ENCODE measurements at regions not wholly inside any gene's neighbourhood (a gene's known extent, or its start where the extent isn't known, plus 50 kb on each side); places are given as distances from the start of the nearest gene placed in this dataset.

GRCh38 chrX:40165861-40166260 is 68.1 kb upstream of the BCOR start:
- TF ChIP-seq CTCF (IDR thresholded peaks at IDR 0.05), result no peak
- Histone ChIP-seq H3K27me3 (peaks cover 0 to 86% (median 0%) of the 10 kb centered on the region in 7 donors), H3K9me3 (no peaks in the 10 kb centered on the region), H3K4me3 (no peak overlapping the region), H3K4me1 (peaks cover 0 to 40% (median 21%) of the 10 kb centered on the region in 9 donors), H3K27ac (no peak overlapping the region), H3K36me3 (no peaks in the 10 kb centered on the region)
- intact Hi-C loops (cut with DNase I), result loop anchor here in 2 of 10 donors (10.0 kb wide), 1 partner anchor 351 kb away; no protein-coding TSS in a partner anchor
- DNase-seq (no peak), ATAC-seq (no peak)
- WGBS, 2 donors, result 97 to 99% methylated on average over 6 of the region's 6 CpGs

GRCh38 chrX:40165206-40165605 is 67.4 kb upstream of the BCOR start:
- no peaks in the 10 kb centered on the region for H3K9me3 ChIP-seq
- DNase-seq (no peak), ATAC-seq (no peak)
- intact Hi-C loops (cut with DNase I), result loop anchor here in 2 of 10 donors (10.0 kb wide), 1 partner anchor 350 kb away; no protein-coding TSS in a partner anchor
- H3K36me3 ChIP-seq, result no peaks in the 10 kb centered on the region
- peaks cover 0 to 86% (median 0%) of the 10 kb centered on the region in 7 donors for H3K27me3 ChIP-seq
- no peak overlapping the region for H3K4me3 ChIP-seq
- TF ChIP-seq CTCF (IDR thresholded peaks at IDR 0.05), result no peak
- WGBS, 2 donors, result 80 to 89% methylated on average over 3 to 5 of the region's 5 CpGs
- H3K27ac ChIP-seq, result no peak overlapping the region
- H3K4me1 ChIP-seq, result peaks cover 0 to 34% (median 21%) of the 10 kb centered on the region in 9 donors

GRCh38 chrX:40164751-40165150 is 67.0 kb upstream of the BCOR start:
- Histone ChIP-seq H3K4me1 (peaks cover 0 to 31% (median 21%) of the 10 kb centered on the region in 9 donors), H3K36me3 (no peaks in the 10 kb centered on the region), H3K27ac (no peak overlapping the region), H3K27me3 (peaks cover 0 to 86% (median 0%) of the 10 kb centered on the region in 7 donors), H3K4me3 (no peak overlapping the region), H3K9me3 (no peaks in the 10 kb centered on the region)
- intact Hi-C loops (cut with DNase I), result loop anchor here in 3 of 10 donors (5.0 to 10.0 kb wide), 2 partner anchors 347 to 350 kb away; no protein-coding TSS in a partner anchor
- 82 to 89% methylated on average over 3 of the region's 3 CpGs for WGBS, 2 donors
- TF ChIP-seq CTCF (IDR thresholded peaks at IDR 0.05), result no peak
- ATAC-seq, result no peak
- DNase-seq, result no peak

- DNase-seq (no peak), ATAC-seq (peak in 7 of 8 donors; percentile 29 to 65 (median 48))
- Histone ChIP-seq H3K27ac (peak overlapping the region in 9 of 10 donors; percentile 52 to 84 (median 77)), H3K9me3 (no peaks in the 10 kb centered on the region), H3K4me1 (peaks cover 0 to 32% (median 7%) of the 10 kb centered on the region in 9 donors), H3K36me3 (no peaks in the 10 kb centered on the region), H3K4me3 (peak overlapping the region; percentile 28 to 62 (median 54)), H3K27me3 (peaks cover 0 to 96% (median 0%) of the 10 kb centered on the region in 7 donors)
- peak in 8 of 9 donors; percentile 8 to 71 (median 42) for TF ChIP-seq CTCF (IDR thresholded peaks at IDR 0.05)
- WGBS, 2 donors, result 3 to 4% methylated on average over 33 to 62 of the region's 68 CpGs
- intact Hi-C loops (cut with DNase I), result loop anchor here in 5 of 10 donors (5.0 to 10.0 kb wide), 8 partner anchors 51 to 423 kb away; partner anchors contain the start of gene BCOR (in 1 of the 5)
Observed at GRCh38 chrX:40158036-40158706, 60.4 kb upstream of the BCOR start.
